ENCODE measurements at regions not wholly inside any gene's neighbourhood (a gene's known extent, or its start where the extent isn't known, plus 50 kb on each side); places are given as distances from the start of the nearest gene placed in this dataset.

GRCh38 chr13:22103046-22104027 lies 432.5 kb downstream of the FGF9 start:
- peak; percentile 74 for ATAC-seq
- Mint-ChIP-seq H3K4me1 (peaks cover 7% of the 10 kb centered on the region), H3K4me3 (no peak overlapping the region), H3K27me3 (ENCODE audit: insufficient read depth, low read depth, poor library complexity) (peaks cover 2% of the 10 kb centered on the region), H3K27ac (no peak overlapping the region), H3K36me3 (ENCODE audit: low read depth) (no peaks in the 10 kb centered on the region), H3K9me3 (0 out of 3 replicates have a peak, but pooled peaks cover 5% of the 10 kb centered on the region)
- H3K27ac ChIP-seq (ENCODE audit: low read depth) = no peak overlapping the region
- no peak overlapping the region for H3K4me2 ChIP-seq
- TF ChIP-seq ETS1 (IDR thresholded peaks at IDR 0.05) (no peak), CTCF (conservative IDR thresholded peaks at IDR 0.05; ENCODE audit: low read depth in 2 of 2) (peak in 1 of 2 experiments; percentile 38; a peak in 3 of 4 replicates)
- peaks cover 9% of the 10 kb centered on the region; the same call in 1 of the 2 replicates for H3K9me2 ChIP-seq (ENCODE audit: insufficient read depth)
- no peaks in the 10 kb centered on the region for H3K27me3 ChIP-seq (ENCODE audit: insufficient read depth)
- H3K4me3 ChIP-seq = no peak overlapping the region
- peak; percentile 45 for DNase-seq (ENCODE audit: low spot score)
- no peaks in the 10 kb centered on the region for H3F3A ChIP-seq (replicated peaks; ENCODE audit: low read depth)
- no peak overlapping the region for H2AFZ ChIP-seq
- no peaks in the 10 kb centered on the region for H3K36me3 ChIP-seq (ENCODE audit: insufficient read depth)
- peaks cover 18% of the 10 kb centered on the region for H3K79me2 ChIP-seq (replicated peaks; ENCODE audit: insufficient read depth)
- no peaks in the 10 kb centered on the region; the same call in 1 of the 2 replicates for H4K20me1 ChIP-seq (replicated peaks; ENCODE audit: insufficient read depth)
- no peaks in the 10 kb centered on the region for H3K4me1 ChIP-seq (ENCODE audit: insufficient read depth)

- Histone ChIP-seq H3K4me3 (no peak overlapping the region), H4K20me1 (replicated peaks; ENCODE audit: insufficient read depth) (peaks cover 6% of the 10 kb centered on the region; the same call in 1 of the 2 replicates), H3K9me2 (ENCODE audit: insufficient read depth) (peaks cover 8% of the 10 kb centered on the region), H3K36me3 (ENCODE audit: insufficient read depth) (no peaks in the 10 kb centered on the region), H3F3A (replicated peaks; ENCODE audit: low read depth) (no peaks in the 10 kb centered on the region), H3K79me2 (replicated peaks; ENCODE audit: insufficient read depth) (peaks cover 18% of the 10 kb centered on the region), H3K27ac (ENCODE audit: low read depth) (no peak overlapping the region), H3K4me2 (no peak overlapping the region), H3K27me3 (ENCODE audit: insufficient read depth) (no peaks in the 10 kb centered on the region), H3K4me1 (ENCODE audit: insufficient read depth) (0 out of 2 replicates have a peak, but pooled peaks cover 3% of the 10 kb centered on the region), H2AFZ (no peak overlapping the region)
- Mint-ChIP-seq H3K9me3 (no peaks in the 10 kb centered on the region), H3K27ac (no peak overlapping the region), H3K4me1 (peaks cover 7% of the 10 kb centered on the region), H3K27me3 (ENCODE audit: insufficient read depth, low read depth, poor library complexity) (no peaks in the 10 kb centered on the region), H3K36me3 (ENCODE audit: low read depth) (no peaks in the 10 kb centered on the region), H3K4me3 (no peak overlapping the region)
- DNase-seq (ENCODE audit: low spot score) (no peak), ATAC-seq (no peak)
- TF ChIP-seq CREB1 (CRISPR knock-in tag; IDR thresholded peaks at IDR 0.05; ENCODE audit: low read depth) = no peak
- no peak for TF ChIP-seq ETS1 (IDR thresholded peaks at IDR 0.05)
- no peak for TF ChIP-seq ZNF462 (CRISPR knock-in tag; IDR thresholded peaks at IDR 0.05)
These were observed 435.2 kb downstream of the FGF9 start for GRCh38 chr13:22106058-22106457.

Data from GM23338 (cell line).